ENCODE measurements at regions not wholly inside any gene's neighbourhood (a gene's known extent, or its start where the extent isn't known, plus 50 kb on each side); places are given as distances from the start of the nearest gene placed in this dataset.

GRCh38 chr18:8930990-8931616, 171.4 kb upstream of the NDUFV2 start:
- TF ChIP-seq POLR2A (IDR thresholded peaks at IDR 0.05; ENCODE audit: low read length) (no peak), GATA1 (IDR thresholded peaks at IDR 0.05; ENCODE audit: low read depth, low read length) (no peak)

Measured in erythroblast (primary cell).